ENCODE measurements at regions not wholly inside any gene's neighbourhood (a gene's known extent, or its start where the extent isn't known, plus 50 kb on each side); places are given as distances from the start of the nearest gene placed in this dataset.

- TF ChIP-seq POLR2A (IDR thresholded peaks at IDR 0.05; ENCODE audit: low read length) (no peak), GATA1 (IDR thresholded peaks at IDR 0.05; ENCODE audit: low read depth, low read length) (no peak)
Measured at GRCh38 chr14:97074856-97075255, 277.7 kb downstream of the VRK1 start.

All from erythroblast (primary cell).